ENCODE measurements at regions not wholly inside any gene's neighbourhood (a gene's known extent, or its start where the extent isn't known, plus 50 kb on each side); places are given as distances from the start of the nearest gene placed in this dataset.

DNA sequence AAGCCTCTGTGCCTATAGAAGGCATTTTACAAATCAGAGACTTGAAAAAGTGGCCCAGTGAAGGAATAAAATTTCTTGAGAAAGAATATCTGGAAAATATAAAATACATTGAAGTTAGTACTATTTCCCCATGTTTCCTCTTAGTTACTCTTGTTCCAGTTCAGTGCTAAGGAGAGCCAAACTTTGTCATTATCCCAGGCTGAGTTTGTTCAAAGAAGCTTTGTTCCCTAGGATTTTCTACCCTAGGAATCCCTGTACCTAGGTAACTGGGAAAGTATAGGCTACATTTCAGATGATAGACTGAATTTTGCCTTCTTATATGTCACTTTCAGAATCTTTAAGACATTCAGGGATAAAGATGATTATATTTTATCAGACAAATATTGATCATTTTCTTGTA is 1395.7 kb upstream of the MAP3K7 start:
- TF ChIP-seq, protein P1, sequence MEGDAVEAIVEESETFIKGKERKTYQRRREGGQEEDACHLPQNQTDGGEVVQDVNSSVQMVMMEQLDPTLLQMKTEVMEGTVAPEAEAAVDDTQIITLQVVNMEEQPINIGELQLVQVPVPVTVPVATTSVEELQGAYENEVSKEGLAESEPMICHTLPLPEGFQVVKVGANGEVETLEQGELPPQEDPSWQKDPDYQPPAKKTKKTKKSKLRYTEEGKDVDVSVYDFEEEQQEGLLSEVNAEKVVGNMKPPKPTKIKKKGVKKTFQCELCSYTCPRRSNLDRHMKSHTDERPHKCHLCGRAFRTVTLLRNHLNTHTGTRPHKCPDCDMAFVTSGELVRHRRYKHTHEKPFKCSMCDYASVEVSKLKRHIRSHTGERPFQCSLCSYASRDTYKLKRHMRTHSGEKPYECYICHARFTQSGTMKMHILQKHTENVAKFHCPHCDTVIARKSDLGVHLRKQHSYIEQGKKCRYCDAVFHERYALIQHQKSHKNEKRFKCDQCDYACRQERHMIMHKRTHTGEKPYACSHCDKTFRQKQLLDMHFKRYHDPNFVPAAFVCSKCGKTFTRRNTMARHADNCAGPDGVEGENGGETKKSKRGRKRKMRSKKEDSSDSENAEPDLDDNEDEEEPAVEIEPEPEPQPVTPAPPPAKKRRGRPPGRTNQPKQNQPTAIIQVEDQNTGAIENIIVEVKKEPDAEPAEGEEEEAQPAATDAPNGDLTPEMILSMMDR (IDR thresholded peaks at IDR 0.05), result no peak
- TF ChIP-seq POLR2A (IDR thresholded peaks at IDR 0.05), result no peak
- no peaks in the 10 kb centered on the region for H3K4me1 ChIP-seq
- DNase-seq (no peak), ATAC-seq (ENCODE audit: low FRiP score in 2 of 2) (no peak)
- H3K27ac ChIP-seq, result no peak overlapping the region
- H3K27me3 ChIP-seq, result no peaks in the 10 kb centered on the region
- H3K9me3 ChIP-seq, result no peaks in the 10 kb centered on the region
- no peaks in the 10 kb centered on the region for H3K36me3 ChIP-seq
- no peak overlapping the region for H3K4me3 ChIP-seq

DNA sequence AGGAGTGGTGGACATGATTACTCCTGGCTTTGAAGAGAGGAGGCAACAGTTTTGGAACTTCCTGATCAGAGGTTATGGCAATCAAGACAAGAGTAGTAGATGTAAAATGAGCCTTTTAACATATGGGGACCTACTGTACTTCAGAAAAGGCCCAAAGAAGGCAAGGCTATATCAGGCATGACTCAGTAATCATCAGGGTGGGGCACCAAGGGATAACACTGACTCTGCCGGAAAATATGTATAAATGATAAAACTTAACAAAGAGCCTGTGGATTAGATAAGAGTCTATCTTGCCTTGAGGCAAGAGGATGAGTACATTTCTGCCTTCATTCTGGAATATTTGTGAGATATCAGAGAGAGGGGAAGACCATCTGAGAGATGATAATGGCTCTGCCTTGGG is 1389.9 kb upstream of the MAP3K7 start:
- ATAC-seq (ENCODE audit: low FRiP score in 2 of 2) (no peak), DNase-seq (no peak)
- TF ChIP-seq, protein P1 (IDR thresholded peaks at IDR 0.05), result no peak
- TF ChIP-seq POLR2A (IDR thresholded peaks at IDR 0.05) (no peak), POLR2AphosphoS5 (IDR thresholded peaks at IDR 0.05) (no peak), EP300 (IDR thresholded peaks at IDR 0.05) (no peak)
- no peak overlapping the region for H3K4me3 ChIP-seq
- no peak overlapping the region for H3K27ac ChIP-seq
- H3K9me3 ChIP-seq, result no peaks in the 10 kb centered on the region
- H3K27me3 ChIP-seq, result no peaks in the 10 kb centered on the region
- H3K4me1 ChIP-seq, result no peaks in the 10 kb centered on the region
- no peaks in the 10 kb centered on the region for H3K36me3 ChIP-seq
- 92 to 93% methylated on average over 1 of the region's 1 CpG for WGBS, 2 donors

DNA sequence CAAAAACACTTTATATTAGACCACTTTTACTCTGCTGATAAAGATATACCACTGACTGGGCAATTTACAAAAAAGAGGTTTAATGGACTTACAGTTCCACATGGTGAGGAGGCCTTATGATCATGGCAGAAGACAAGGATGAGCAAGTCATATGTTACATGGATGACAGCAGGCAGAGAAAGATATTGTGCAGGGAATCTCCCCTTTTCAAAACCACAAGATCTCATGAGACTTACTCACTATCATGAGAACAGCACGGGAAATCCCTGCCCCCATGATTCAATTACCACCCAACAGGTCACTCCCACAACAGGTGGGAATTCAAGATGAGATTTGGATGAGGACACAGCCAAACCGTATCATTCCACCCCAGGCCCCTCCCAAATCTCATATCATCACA is 1383.8 kb upstream of the MAP3K7 start:
- ATAC-seq (ENCODE audit: low FRiP score in 2 of 2) (no peak), DNase-seq (no peak)
- 67 to 75% methylated on average over 2 of the region's 2 CpGs for WGBS, 2 donors
- Histone ChIP-seq H3K27me3 (no peaks in the 10 kb centered on the region), H3K36me3 (no peaks in the 10 kb centered on the region), H3K4me3 (no peak overlapping the region), H3K27ac (no peak overlapping the region), H3K4me1 (no peaks in the 10 kb centered on the region), H3K9me3 (peaks cover 0 to 9% (median 7%) of the 10 kb centered on the region in 4 donors)
- TF ChIP-seq EP300 (IDR thresholded peaks at IDR 0.05) (no peak), POLR2A (IDR thresholded peaks at IDR 0.05) (no peak), POLR2AphosphoS5 (IDR thresholded peaks at IDR 0.05) (no peak)
- TF ChIP-seq, protein P1 (IDR thresholded peaks at IDR 0.05), result no peak

DNA sequence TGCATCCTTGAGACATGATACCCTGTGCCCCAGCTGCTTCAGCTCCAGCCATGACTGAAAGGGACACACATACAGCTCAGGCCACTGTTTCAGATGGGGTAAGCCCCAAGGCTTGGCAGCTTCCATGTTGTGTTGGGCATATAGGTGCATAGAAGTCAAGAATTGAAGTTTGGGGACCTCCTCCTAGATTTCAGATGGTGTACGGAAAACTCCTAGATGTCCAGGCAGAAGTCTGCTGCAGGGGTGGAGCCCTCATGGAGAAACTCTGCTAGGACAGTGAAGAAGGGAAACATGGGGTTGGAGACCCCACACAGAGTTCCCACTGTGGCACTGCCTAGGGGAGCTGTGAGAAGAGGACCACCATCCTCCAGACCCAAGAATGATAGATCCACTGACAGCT is 1379.0 kb upstream of the MAP3K7 start:
- Histone ChIP-seq H3K27me3 (no peaks in the 10 kb centered on the region), H3K4me1 (no peaks in the 10 kb centered on the region), H3K36me3 (no peaks in the 10 kb centered on the region), H3K9me3 (peaks cover 0 to 11% (median 8%) of the 10 kb centered on the region in 4 donors), H3K27ac (no peak overlapping the region), H3K4me3 (no peak overlapping the region)
- 100% methylated on average over 1 of the region's 1 CpG for WGBS, 2 donors
- DNase-seq (no peak), ATAC-seq (ENCODE audit: low FRiP score in 2 of 2) (no peak)
- TF ChIP-seq POLR2A (IDR thresholded peaks at IDR 0.05) (no peak), POLR2AphosphoS5 (IDR thresholded peaks at IDR 0.05) (no peak), EP300 (IDR thresholded peaks at IDR 0.05) (no peak)
- TF ChIP-seq, protein P1 (IDR thresholded peaks at IDR 0.05), result no peak

DNA sequence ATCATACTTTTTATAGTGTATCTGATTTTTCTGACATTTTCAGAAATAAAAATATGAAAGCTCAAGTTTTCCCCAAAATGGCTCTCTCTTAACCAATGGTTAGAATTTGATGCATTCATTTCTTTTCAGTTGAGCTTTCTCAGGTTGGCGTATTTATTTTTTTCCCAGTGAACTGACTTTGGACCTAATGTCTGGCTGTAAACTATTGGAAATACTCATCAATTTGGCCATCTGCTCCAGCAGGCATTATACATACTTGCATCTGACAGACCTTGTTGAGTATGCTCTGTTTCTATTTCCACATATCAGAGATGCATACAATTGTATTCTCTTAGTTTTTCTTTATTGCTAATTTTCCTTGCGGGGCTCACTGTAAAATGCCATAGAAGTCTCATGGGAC is 1374.8 kb upstream of the MAP3K7 start:
- Histone ChIP-seq H3K27me3 (no peaks in the 10 kb centered on the region), H3K27ac (no peak overlapping the region), H3K36me3 (no peaks in the 10 kb centered on the region), H3K4me3 (no peak overlapping the region), H3K9me3 (peaks cover 0 to 11% (median 8%) of the 10 kb centered on the region in 4 donors), H3K4me1 (no peaks in the 10 kb centered on the region)
- ATAC-seq (ENCODE audit: low FRiP score in 2 of 2) (no peak), DNase-seq (no peak)
- no peak for TF ChIP-seq POLR2AphosphoS5 (IDR thresholded peaks at IDR 0.05)
- 92 to 96% methylated on average over 2 of the region's 2 CpGs for WGBS, 2 donors

Measured in upper lobe of left lung (tissue), 6 donors.